ENCODE measurements at regions not wholly inside any gene's neighbourhood (a gene's known extent, or its start where the extent isn't known, plus 50 kb on each side); places are given as distances from the start of the nearest gene placed in this dataset.
"Not testable (repeated sequence)": the region's sequence is repeated elsewhere in the genome, so short reads cannot be mapped to it uniquely, and the experiment has no call there.

GRCh38 chr1:194859481-194860154 is 1673.2 kb upstream of the B3GALT2 start:
- POLR2A ChIA-PET: interaction anchor here (0.8 to 1.3 kb wide), 5 partner anchors 12 to 217 kb away, joined by 3 to 6 read pairs (median 3); no protein-coding TSS in a partner anchor
- CTCF ChIA-PET (ENCODE audit: low intra/inter-chr PET ratio); in situ Hi-C loops (cut with MboI); H3K9me3 ChIP-seq (replicated peaks; ENCODE audit: control insufficient read depth, insufficient read depth, low read depth, low read length); H4K20me1 ChIP-seq (replicated peaks; ENCODE audit: control insufficient read depth, insufficient read depth, low read length); H3K9me1 ChIP-seq (ENCODE audit: control insufficient read depth, insufficient read depth, low read length); H3K4me1 ChIP-seq (replicated peaks in 1 of 2; ENCODE audit: control insufficient read depth in 2 of 2, insufficient read depth in 2 of 2, low read length in 2 of 2); H3K27me3 ChIP-seq (ENCODE audit: control insufficient read depth in 2 of 2, insufficient read depth in 2 of 2, low read length in 2 of 2); H3K36me3 ChIP-seq (ENCODE audit: control insufficient read depth, insufficient read depth, low read length); BruUV-seq (replicated peaks): not testable (repeated sequence)
- WGBS (ENCODE audit: insufficient coverage, low coverage, missing lambda C conversion rate): 2% methylated on average over 16 of the region's 17 CpGs
- peak overlapping the region; percentile 78 for H3K4me2 ChIP-seq (ENCODE audit: insufficient read depth, low read length)
- ATAC-seq (peak; percentile 2), FAIRE-seq (peak; percentile 49), DNase-seq (ENCODE audit: extremely low read depth in 1 of 4, low spot score in 3 of 4) (peak in 1 of 4 experiments; percentile 75)
- H2AFZ ChIP-seq (ENCODE audit: low read depth, low read length): peak overlapping the region; percentile 76
- H3K27ac ChIP-seq (ENCODE audit: extremely low read depth, low read depth, low read length): peak overlapping the region; percentile 77
- peak overlapping the region; percentile 84 to 93 for H3K9ac ChIP-seq (ENCODE audit: insufficient read depth in 1 of 2, low read depth in 2 of 2, low read length in 2 of 2)
- intact Hi-C loops (cut with micrococcal nuclease): loop anchor here (2.0 to 5.0 kb wide), 3 partner anchors 162 to 1747 kb away; no protein-coding TSS in a partner anchor
- H3K79me2 ChIP-seq (ENCODE audit: control insufficient read depth, insufficient read depth, low read length): peaks cover 62% of the 10 kb centered on the region
- peak overlapping the region; percentile 57 for H3K4me3 ChIP-seq
- peak; percentile 85 for TF ChIP-seq POLR2B (IDR thresholded peaks at IDR 0.05; ENCODE audit: low read depth, partially characterized antibody)
- TF ChIP-seq FOXK2 (conservative IDR thresholded peaks at IDR 0.05 in 1 of 2, IDR thresholded peaks at IDR 0.05 in 1 of 2; ENCODE audit: low read depth in 2 of 2): peak in 1 of 2 experiments; percentile 34; a peak in 1 of 4 replicates
- peak; percentile 20; the same call in 1 of the 2 replicates for TF ChIP-seq CBX1 (IDR thresholded peaks at IDR 0.05; ENCODE audit: low read depth)
- TF ChIP-seq POLR2A (conservative IDR thresholded peaks at IDR 0.05): peak; percentile 95
- TF ChIP-seq MEIS2 (IDR thresholded peaks at IDR 0.05; ENCODE audit: partially characterized antibody): peak; percentile 91
- peak; percentile 92 for TF ChIP-seq PKNOX1 (IDR thresholded peaks at IDR 0.05)
- TF ChIP-seq POLR2AphosphoS5 (IDR thresholded peaks at IDR 0.05; ENCODE audit: control insufficient read depth, insufficient read depth, low read depth, low read length): peak; percentile 62
- peak; percentile 40 for TF ChIP-seq FOS (IDR thresholded peaks at IDR 0.05; ENCODE audit: extremely low read depth, insufficient read length)
- peak; percentile 70 for TF ChIP-seq ASH1L (IDR thresholded peaks at IDR 0.05; ENCODE audit: borderline replicate concordance, low read depth, partially characterized antibody)
- 0 out of 2 replicates have a peak, but pooled peaks have one; percentile 9 for TF ChIP-seq ZNF644 (tag; IDR thresholded peaks at IDR 0.05; ENCODE audit: low read depth)
- 0 out of 2 replicates have a peak, but pooled peaks have one; percentile 22 for TF ChIP-seq SMARCA4 (IDR thresholded peaks at IDR 0.05)
- peak; percentile 69; the same call in 1 of the 2 replicates for TF ChIP-seq SAFB (IDR thresholded peaks at IDR 0.05; ENCODE audit: borderline replicate concordance, low read depth, low read length)
- TF ChIP-seq ZBTB2 (IDR thresholded peaks at IDR 0.05): peak; percentile 81; the same call in 1 of the 2 replicates
- TF ChIP-seq CREB3L1 (IDR thresholded peaks at IDR 0.05; ENCODE audit: borderline replicate concordance, low read depth): peak; percentile 83; the same call in 1 of the 2 replicates
- TF ChIP-seq LEF1 (IDR thresholded peaks at IDR 0.05): peak; percentile 26; the same call in 1 of the 2 replicates
- TF ChIP-seq TAF1 (IDR thresholded peaks at IDR 0.05; ENCODE audit: control insufficient read depth, extremely low read depth, insufficient read depth, low read length, severe bottlenecking): peak; percentile 48
- 0 out of 4 replicates have a peak, but pooled peaks of 1 of the 2 experiments have one; percentile 42 for TF ChIP-seq TEAD1 (CRISPR knock-in tag; IDR thresholded peaks at IDR 0.05)
- peak; percentile 47; the same call in 1 of the 2 replicates for TF ChIP-seq MTA3 (IDR thresholded peaks at IDR 0.05; ENCODE audit: borderline replicate concordance)
- peak; percentile 42 for TF ChIP-seq NFIC (IDR thresholded peaks at IDR 0.05)

Data from K562 (cell line).